H1 (cell line): ENCODE measurements at regions not wholly inside any gene's neighbourhood (a gene's known extent, or its start where the extent isn't known, plus 50 kb on each side); places are given as distances from the start of the nearest gene placed in this dataset.

ENCODE experiments used
- CHD7 ChIP-seq: fragments of 300-600 bp; sonication (generic); IDR thresholded peaks from 2 replicates; pipeline ENCODE4 v1.7.1; 2012; ENCODE audit warnings: low read length, moderate library complexity, mild to moderate bottlenecking, inconsistent platforms; ENCODE audit not compliant: insufficient replicate concordance

GRCh38 chr10:10915215-10915614, 102.5 kb upstream of the CELF2 start (continued):
- no peak for TF ChIP-seq CHD7
